ENCODE measurements at regions not wholly inside any gene's neighbourhood (a gene's known extent, or its start where the extent isn't known, plus 50 kb on each side); places are given as distances from the start of the nearest gene placed in this dataset.

- TF ChIP-seq POLR2A (IDR thresholded peaks at IDR 0.05): no peak
- TF ChIP-seq, protein P1, sequence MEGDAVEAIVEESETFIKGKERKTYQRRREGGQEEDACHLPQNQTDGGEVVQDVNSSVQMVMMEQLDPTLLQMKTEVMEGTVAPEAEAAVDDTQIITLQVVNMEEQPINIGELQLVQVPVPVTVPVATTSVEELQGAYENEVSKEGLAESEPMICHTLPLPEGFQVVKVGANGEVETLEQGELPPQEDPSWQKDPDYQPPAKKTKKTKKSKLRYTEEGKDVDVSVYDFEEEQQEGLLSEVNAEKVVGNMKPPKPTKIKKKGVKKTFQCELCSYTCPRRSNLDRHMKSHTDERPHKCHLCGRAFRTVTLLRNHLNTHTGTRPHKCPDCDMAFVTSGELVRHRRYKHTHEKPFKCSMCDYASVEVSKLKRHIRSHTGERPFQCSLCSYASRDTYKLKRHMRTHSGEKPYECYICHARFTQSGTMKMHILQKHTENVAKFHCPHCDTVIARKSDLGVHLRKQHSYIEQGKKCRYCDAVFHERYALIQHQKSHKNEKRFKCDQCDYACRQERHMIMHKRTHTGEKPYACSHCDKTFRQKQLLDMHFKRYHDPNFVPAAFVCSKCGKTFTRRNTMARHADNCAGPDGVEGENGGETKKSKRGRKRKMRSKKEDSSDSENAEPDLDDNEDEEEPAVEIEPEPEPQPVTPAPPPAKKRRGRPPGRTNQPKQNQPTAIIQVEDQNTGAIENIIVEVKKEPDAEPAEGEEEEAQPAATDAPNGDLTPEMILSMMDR (IDR thresholded peaks at IDR 0.05): no peak
- no peaks in the 10 kb centered on the region for H3K4me1 ChIP-seq
- H3K36me3 ChIP-seq: no peaks in the 10 kb centered on the region
- H3K4me3 ChIP-seq: no peak overlapping the region
- H3K27ac ChIP-seq: no peak overlapping the region
- H3K9me3 ChIP-seq: no peaks in the 10 kb centered on the region
- intact Hi-C loops (cut with DNase I; ENCODE audit: low total_unique reads): no loop called here
- H3K27me3 ChIP-seq: no peaks in the 10 kb centered on the region
- no peak for DNase-seq
Measured at GRCh38 chr9:105973951-105974351, 279.6 kb downstream of the TMEM38B start.

GRCh38 chr9:105975886-105976645 is 281.7 kb downstream of the TMEM38B start:
- Histone ChIP-seq H3K27ac (no peak overlapping the region), H3K36me3 (no peaks in the 10 kb centered on the region), H3K27me3 (no peaks in the 10 kb centered on the region), H3K4me3 (no peak overlapping the region), H3K4me1 (no peaks in the 10 kb centered on the region), H3K9me3 (no peaks in the 10 kb centered on the region)
- no peak for DNase-seq
- TF ChIP-seq POLR2A (IDR thresholded peaks at IDR 0.05): no peak
- TF ChIP-seq, protein P1 (IDR thresholded peaks at IDR 0.05): no peak
- intact Hi-C loops (cut with DNase I; ENCODE audit: low total_unique reads): no loop called here

DNA sequence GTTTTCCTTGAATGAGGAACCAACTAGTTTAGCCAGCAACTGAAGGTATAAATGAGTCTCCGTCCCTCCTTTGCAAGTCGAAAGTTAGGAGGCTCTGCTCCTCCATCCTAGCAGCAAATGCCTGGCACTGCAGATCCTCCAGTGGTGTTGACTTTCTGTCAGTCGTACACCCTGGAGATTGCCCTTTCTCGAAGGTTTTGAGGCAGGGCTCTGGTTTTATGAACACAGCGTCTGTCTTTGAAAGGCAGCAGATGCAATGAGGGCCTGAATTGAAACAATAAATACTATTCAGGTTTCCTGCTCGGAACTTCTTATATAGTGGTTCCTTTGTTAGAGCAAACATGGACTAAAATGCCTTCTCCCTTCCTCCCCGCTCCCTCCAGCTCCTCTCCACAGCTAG is 284.0 kb downstream of the TMEM38B start:
- H3K27ac ChIP-seq: no peak overlapping the region
- no peaks in the 10 kb centered on the region for H3K36me3 ChIP-seq
- DNase-seq: no peak
- H3K4me1 ChIP-seq: no peaks in the 10 kb centered on the region
- TF ChIP-seq, protein P1 (IDR thresholded peaks at IDR 0.05): no peak
- TF ChIP-seq POLR2A (IDR thresholded peaks at IDR 0.05): no peak
- H3K9me3 ChIP-seq: no peaks in the 10 kb centered on the region
- H3K27me3 ChIP-seq: no peaks in the 10 kb centered on the region
- intact Hi-C loops (cut with DNase I; ENCODE audit: low total_unique reads): no loop called here
- no peak overlapping the region for H3K4me3 ChIP-seq

GRCh38 chr9:105978826-105979225 is 284.5 kb downstream of the TMEM38B start:
- H3K27ac ChIP-seq: no peak overlapping the region
- no peaks in the 10 kb centered on the region for H3K4me1 ChIP-seq
- no peaks in the 10 kb centered on the region for H3K36me3 ChIP-seq
- no peaks in the 10 kb centered on the region for H3K27me3 ChIP-seq
- DNase-seq: no peak
- no peaks in the 10 kb centered on the region for H3K9me3 ChIP-seq
- no peak for TF ChIP-seq POLR2A (IDR thresholded peaks at IDR 0.05)
- TF ChIP-seq, protein P1 (IDR thresholded peaks at IDR 0.05): no peak
- H3K4me3 ChIP-seq: no peak overlapping the region
- intact Hi-C loops (cut with DNase I; ENCODE audit: low total_unique reads): no loop called here

- no peaks in the 10 kb centered on the region for H3K9me3 ChIP-seq
- intact Hi-C loops (cut with DNase I; ENCODE audit: low total_unique reads): no loop called here
- no peak for DNase-seq
- no peaks in the 10 kb centered on the region for H3K4me1 ChIP-seq
- H3K27ac ChIP-seq: no peak overlapping the region
- no peaks in the 10 kb centered on the region for H3K36me3 ChIP-seq
- H3K27me3 ChIP-seq: no peaks in the 10 kb centered on the region
- no peak overlapping the region for H3K4me3 ChIP-seq
- TF ChIP-seq, protein P1 (IDR thresholded peaks at IDR 0.05): no peak
- TF ChIP-seq POLR2A (IDR thresholded peaks at IDR 0.05): no peak
Measured at GRCh38 chr9:105979290-105979689, 284.9 kb downstream of the TMEM38B start.

All from uterus (tissue), 3 donors.